Thoracic aorta (tissue), 2 donors: ENCODE measurements at regions not wholly inside any gene's neighbourhood (a gene's known extent, or its start where the extent isn't known, plus 50 kb on each side); places are given as distances from the start of the nearest gene placed in this dataset.
"Not testable (repeated sequence)": the region's sequence is repeated elsewhere in the genome, so short reads cannot be mapped to it uniquely, and the experiment has no call there.

ENCODE experiments used
- ATAC-seq: fragments of 150-250 bp; one replicate; pipeline ENCODE4 v1.8.0; 2017; ENCODE audit warnings: low read depth; ENCODE audit not compliant: insufficient number of reproducible peaks, low FRiP score
- DNase-seq: peaks from one replicate; pipeline ENCODE4 v3.0.0-alpha.2; 2020; ENCODE audit warnings: low spot score
- H3K27ac ChIP-seq, 2 donors: fragments of 200-600 bp; sonication (generic); 1 replicate in 1 of 2; 2 replicates in 1 of 2; pipeline ENCODE4 v1.5.1; 2016; ENCODE audit warnings: mild to moderate bottlenecking in 2 of 2, moderate library complexity in 2 of 2
- H3K27me3 ChIP-seq: fragments of 200-600 bp; sonication (generic); replicated peaks from 2 replicates; pipeline ENCODE4 v1.6.0; 2016; ENCODE audit warnings: mild to moderate bottlenecking; ENCODE audit not compliant: insufficient read depth
- H3K36me3 ChIP-seq: fragments of 200-600 bp; sonication (generic); one replicate; pipeline ENCODE4 v1.5.1; 2016
- H3K4me1 ChIP-seq, 2 donors: fragments of 200-600 bp; sonication (generic); 1 replicate in 1 of 2; 2 replicates in 1 of 2; pipeline versions ENCODE4 v1.5.1 to v1.6.0; 2016; ENCODE audit warnings: low read depth in 2 of 2, mild to moderate bottlenecking in 1 of 2; ENCODE audit not compliant: control insufficient read depth in 1 of 2
- H3K4me3 ChIP-seq: fragments of 200-600 bp; sonication (generic); 2 replicates; pipeline ENCODE4 v1.5.1; 2016; ENCODE audit warnings: mild to moderate bottlenecking
- H3K9me3 ChIP-seq: fragments of 200-600 bp; sonication (generic); 2 replicates; pipeline ENCODE4 v1.5.1; 2016
- CTCF ChIP-seq: fragments of 200-600 bp; sonication (generic); IDR thresholded peaks from one replicate; pipeline ENCODE4 v1.5.1; 2019; ENCODE audit warnings: antibody characterized with exemption

DNA sequence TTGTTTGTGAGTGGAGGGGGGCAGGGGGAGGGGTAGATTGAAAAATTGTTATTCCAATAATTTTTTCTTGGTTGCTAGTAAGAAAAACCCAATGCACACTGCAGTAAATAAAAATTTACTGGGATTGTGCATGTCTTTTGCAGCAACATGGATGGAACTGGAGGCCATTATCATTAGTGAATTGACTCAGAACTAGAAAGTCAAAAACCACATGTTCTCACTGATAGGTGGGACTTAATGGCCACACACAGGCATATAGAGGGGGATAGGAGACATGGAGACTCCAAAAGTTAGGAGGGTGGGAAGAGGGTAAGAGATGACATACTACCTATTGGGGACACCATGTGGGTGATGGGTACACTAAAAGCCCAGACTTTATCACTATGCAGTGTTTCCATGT is 67.2 kb downstream of the BUB3 start:
- Histone ChIP-seq H3K27me3 (no peaks in the 10 kb centered on the region), H3K36me3 (no peaks in the 10 kb centered on the region), H3K4me3 (no peak overlapping the region), H3K9me3 (no peaks in the 10 kb centered on the region), H3K4me1 (no peaks in the 10 kb centered on the region), H3K27ac (no peak overlapping the region)
- DNase-seq, result no peak
- no peak for ATAC-seq
- no peak for TF ChIP-seq CTCF

GRCh38 chr10:123222832-123223231 is 68.6 kb downstream of the BUB3 start:
- H3K9me3 ChIP-seq, result no peaks in the 10 kb centered on the region
- ATAC-seq, result no peak

DNA sequence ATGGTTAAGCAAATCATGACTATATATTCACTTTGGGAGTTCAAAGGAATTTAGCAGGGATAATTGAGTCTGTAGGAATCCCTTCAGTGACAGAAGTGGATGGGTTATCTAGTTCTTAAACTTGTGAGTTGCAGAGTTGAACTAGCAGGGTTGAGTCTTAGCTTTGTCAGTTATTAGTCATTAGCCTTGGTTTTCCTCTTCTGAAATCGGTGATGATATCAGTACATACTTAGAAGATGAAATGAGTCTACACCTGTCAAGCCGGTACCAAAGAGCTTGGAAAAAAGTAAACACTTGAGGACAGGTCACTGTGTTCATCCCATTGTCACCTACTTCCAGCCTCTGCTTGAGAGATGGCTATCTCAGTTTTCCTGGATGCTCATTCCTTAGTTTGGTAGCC is 73.5 kb downstream of the BUB3 start:
- Histone ChIP-seq H3K36me3 (peaks cover 12% of the 10 kb centered on the region), H3K27ac (no peak overlapping the region), H3K4me3 (no peak overlapping the region), H3K27me3 (no peaks in the 10 kb centered on the region), H3K9me3 (no peaks in the 10 kb centered on the region), H3K4me1 (no peaks in the 10 kb centered on the region)
- ATAC-seq, result no peak
- DNase-seq, result no peak
- no peak for TF ChIP-seq CTCF

More at GRCh38 chr10:123222832-123223231, 68.6 kb downstream of the BUB3 start:
- no peak overlapping the region for H3K4me3 ChIP-seq
- H3K27me3 ChIP-seq, result no peaks in the 10 kb centered on the region
- H3K36me3 ChIP-seq, result no peaks in the 10 kb centered on the region
- TF ChIP-seq CTCF, result no peak
- no peaks in the 10 kb centered on the region for H3K4me1 ChIP-seq
- DNase-seq, result no peak
- H3K27ac ChIP-seq, result no peak overlapping the region

DNA sequence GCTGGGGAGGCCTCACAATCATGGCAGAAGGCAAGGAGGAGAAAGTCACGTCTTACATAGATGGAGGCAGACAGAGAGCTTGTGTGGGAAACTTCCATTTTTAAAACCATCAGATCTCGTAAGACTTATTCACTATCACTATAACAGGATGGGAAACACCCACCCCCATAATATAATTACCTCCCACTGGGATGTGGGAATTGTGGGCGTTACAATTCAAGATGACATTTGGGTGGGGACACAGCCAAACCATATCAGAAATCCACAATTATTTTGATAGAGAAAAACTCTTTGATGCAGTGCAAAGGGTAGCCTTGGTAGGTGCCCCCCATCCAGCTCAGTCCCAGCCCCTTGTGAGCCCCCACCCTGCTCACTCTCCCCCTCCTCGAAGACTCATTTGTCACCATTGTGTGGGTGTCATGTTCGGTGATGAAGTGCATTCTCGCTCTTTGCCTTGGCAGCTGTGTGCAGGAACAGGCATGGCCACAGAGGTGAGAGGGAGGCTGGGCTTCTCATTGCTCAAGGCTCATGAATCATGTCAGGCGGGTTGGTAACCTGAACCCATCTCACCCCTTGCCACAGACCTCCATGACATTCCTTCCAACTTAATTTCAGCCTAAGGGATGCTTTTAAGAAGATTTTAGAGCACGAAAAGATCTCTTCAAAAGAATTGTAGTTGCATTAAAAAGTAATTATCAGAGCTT is 75.9 kb downstream of the BUB3 start:
- H3K4me1 ChIP-seq, result no peaks in the 10 kb centered on the region
- peaks cover 12% of the 10 kb centered on the region for H3K36me3 ChIP-seq
- peaks cover 9% of the 10 kb centered on the region for H3K9me3 ChIP-seq
- no peak overlapping the region for H3K27ac ChIP-seq
- ATAC-seq (no peak), DNase-seq (no peak)
- no peak overlapping the region for H3K4me3 ChIP-seq
- no peak for TF ChIP-seq CTCF
- H3K27me3 ChIP-seq, result no peaks in the 10 kb centered on the region

DNA sequence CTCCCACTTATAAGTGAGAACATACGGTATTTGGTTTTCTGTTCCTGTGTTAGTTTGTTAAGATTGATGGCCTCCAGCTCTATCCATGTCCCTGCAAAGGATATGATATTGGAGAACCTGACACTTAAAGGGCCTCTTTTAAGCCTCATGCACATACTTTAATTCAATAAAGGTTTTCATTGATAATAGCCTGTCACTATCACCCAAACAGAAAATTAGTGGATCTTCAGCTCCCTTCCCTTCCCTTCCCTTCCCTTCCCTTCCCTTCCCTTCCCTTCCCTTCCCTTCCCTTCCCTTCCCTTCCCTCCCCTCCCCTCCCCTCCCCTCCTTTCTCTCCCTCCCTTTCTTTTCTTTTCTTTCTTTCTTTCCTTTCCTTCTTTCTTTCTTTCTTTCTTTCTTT is 78.7 kb downstream of the BUB3 start:
- not testable (repeated sequence) for H3K4me1 ChIP-seq, H3K27ac ChIP-seq, ATAC-seq, H3K27me3 ChIP-seq, DNase-seq, H3K4me3 ChIP-seq
- H3K36me3 ChIP-seq, result peaks cover 12% of the 10 kb centered on the region
- peaks cover 13% of the 10 kb centered on the region for H3K9me3 ChIP-seq

DNA sequence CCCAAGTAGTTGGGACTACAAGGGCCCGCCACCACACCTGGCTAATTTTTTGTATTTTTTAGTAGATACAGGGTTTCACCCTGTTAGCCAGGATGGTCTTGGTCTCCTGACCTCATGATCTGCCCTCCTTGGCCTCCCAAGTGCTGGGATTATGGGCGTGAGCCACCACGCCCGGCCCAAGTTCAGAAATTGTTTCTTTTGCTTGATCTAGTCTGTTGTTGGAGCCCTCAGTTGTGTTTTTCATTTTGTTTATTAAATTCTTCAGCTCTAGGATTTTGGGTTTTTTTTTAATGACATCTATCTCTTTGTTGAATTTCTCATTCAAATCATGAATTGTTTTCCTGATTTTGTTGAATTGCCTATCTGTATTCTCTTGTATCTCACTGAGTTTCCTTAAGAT is 80.8 kb downstream of the BUB3 start:
- not testable (repeated sequence) for H3K4me3 ChIP-seq, H3K27me3 ChIP-seq, DNase-seq, ATAC-seq, H3K27ac ChIP-seq, H3K4me1 ChIP-seq
- Histone ChIP-seq H3K36me3 (peaks cover 11% of the 10 kb centered on the region), H3K9me3 (peaks cover 13% of the 10 kb centered on the region)
